ENCODE measurements at regions not wholly inside any gene's neighbourhood (a gene's known extent, or its start where the extent isn't known, plus 50 kb on each side); places are given as distances from the start of the nearest gene placed in this dataset.
"Not testable (repeated sequence)": the region's sequence is repeated elsewhere in the genome, so short reads cannot be mapped to it uniquely, and the experiment has no call there.

- no peak for DNase-seq (ENCODE audit: low spot score)
Observed at GRCh38 chr14:44873536-44873935, 88.2 kb downstream of the KLHL28 start.

- DNase-seq (ENCODE audit: low spot score), result no peak
Observed at GRCh38 chr14:44866770-44867169, 95.0 kb downstream of the KLHL28 start.

DNA sequence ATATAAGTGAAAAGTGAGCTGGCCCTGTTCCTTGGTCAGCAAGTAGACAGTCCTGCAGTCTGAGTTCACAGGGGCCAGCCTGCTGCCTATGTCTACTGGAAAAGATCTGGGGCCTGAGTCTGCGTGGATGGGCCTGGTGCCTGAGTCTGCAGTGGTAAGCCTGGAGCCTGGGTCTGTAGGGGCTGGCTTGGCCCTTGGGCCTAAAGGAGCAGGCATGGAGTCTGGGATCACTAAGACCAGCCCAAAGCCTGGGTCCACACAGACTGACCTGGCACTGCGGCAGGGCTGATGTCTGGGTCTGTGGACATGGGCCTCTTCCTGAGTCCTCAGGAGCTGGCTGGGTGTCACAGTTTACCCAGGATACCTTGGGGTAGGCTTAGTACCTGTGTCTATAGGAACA, 95.4 kb downstream of the KLHL28 start:
- no peak for DNase-seq (ENCODE audit: low spot score)

GRCh38 chr14:44863271-44863670, 98.5 kb downstream of the KLHL28 start:
- DNase-seq (ENCODE audit: low spot score), result no peak

- DNase-seq (ENCODE audit: low spot score), result no peak
Observed at GRCh38 chr14:44854114-44854513, 107.6 kb downstream of the KLHL28 start.

DNA sequence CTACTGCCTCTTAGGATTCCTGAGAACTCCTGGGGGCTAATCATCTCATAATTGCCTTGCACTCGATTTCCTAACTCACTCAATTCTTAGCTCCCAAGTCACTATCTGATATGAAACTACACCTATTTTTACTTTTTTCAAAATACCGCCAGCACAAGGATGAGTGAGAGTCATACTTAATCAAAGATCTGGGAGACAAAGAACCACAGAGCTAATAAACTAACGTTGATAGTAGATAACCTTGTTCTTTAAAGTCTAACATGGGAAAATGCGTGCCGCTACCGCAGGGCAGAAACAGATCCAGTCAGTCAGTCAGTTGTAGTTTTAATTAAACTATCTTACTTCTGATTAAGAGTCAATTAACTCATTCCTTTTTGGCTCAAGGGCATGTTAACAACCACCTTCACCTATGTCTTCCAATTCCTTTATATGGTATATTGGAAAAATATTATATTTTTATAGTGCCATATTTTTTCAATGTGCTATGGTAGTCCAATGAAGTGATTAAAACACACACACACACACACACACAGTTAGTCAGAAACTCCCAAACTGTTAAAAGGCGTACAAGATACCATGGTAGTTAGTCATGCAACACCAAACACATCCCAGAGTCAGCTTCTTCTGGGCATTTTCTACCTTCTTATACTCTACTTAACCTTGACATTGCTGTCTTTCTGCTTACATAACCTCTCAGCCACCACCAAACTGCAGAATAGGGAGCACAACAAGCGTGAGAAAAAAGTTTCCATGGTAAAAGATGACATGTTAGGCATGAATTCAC, 114.0 kb downstream of the KLHL28 start:
- DNase-seq (ENCODE audit: low spot score), result peak; percentile 31

GRCh38 chr14:44846232-44846824, 115.4 kb downstream of the KLHL28 start:
- peak; percentile 68 for DNase-seq (ENCODE audit: low spot score)

- not testable (repeated sequence) for DNase-seq (ENCODE audit: low spot score)
Observed at GRCh38 chr14:44835928-44836327, 125.8 kb downstream of the KLHL28 start.

- DNase-seq (ENCODE audit: low spot score), result peak; percentile 13
Observed at GRCh38 chr14:44833376-44834060, 128.2 kb downstream of the KLHL28 start.

GRCh38 chr14:44830371-44830770, 131.4 kb downstream of the KLHL28 start:
- no peak for DNase-seq (ENCODE audit: low spot score)

- no peak for DNase-seq (ENCODE audit: low spot score)
Observed at GRCh38 chr14:44829021-44829420, 132.7 kb downstream of the KLHL28 start.

GRCh38 chr14:44828023-44828422, 133.7 kb downstream of the KLHL28 start:
- no peak for DNase-seq (ENCODE audit: low spot score)

DNA sequence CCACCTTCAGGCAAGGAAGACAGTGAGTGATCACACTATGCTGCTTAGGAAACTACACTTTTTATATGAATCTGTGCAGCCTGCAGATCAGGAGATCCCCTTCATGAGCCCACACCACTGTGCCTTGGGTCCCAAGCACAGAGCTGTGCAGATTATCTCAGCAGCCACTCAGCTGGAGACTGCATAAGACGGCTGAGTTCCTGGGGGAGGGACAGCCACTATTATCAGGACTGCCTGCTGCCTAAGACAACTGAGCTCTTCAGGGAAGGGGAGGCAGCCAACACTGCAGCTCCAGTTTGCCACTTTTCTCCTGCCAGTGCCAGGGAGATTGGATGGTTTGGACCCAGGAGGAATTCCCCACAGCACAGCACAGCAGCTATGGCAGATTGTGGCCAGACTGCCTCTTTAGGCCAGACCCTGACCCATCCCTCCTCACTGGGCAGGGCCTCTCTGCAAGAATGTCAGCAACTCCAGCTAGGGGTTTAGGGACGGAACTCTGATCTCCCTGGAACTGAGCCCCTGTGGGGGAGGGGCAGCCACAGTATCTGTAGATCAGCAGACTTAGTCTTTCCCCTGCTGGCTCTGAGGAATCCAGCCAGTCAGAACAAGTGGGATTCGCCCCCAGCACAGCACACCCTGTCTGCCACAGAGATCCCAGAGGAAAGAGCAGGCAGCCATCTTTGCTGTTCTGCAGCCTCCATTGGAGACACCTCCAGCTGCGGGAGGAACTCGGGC, 141.3 kb downstream of the KLHL28 start:
- DNase-seq (ENCODE audit: low spot score), result no peak

- no peak for DNase-seq (ENCODE audit: low spot score)
Observed at GRCh38 chr14:44814196-44814595, 147.6 kb downstream of the KLHL28 start.

- DNase-seq (ENCODE audit: low spot score), result no peak
Observed at GRCh38 chr14:44812672-44813071, 149.1 kb downstream of the KLHL28 start.

DNA sequence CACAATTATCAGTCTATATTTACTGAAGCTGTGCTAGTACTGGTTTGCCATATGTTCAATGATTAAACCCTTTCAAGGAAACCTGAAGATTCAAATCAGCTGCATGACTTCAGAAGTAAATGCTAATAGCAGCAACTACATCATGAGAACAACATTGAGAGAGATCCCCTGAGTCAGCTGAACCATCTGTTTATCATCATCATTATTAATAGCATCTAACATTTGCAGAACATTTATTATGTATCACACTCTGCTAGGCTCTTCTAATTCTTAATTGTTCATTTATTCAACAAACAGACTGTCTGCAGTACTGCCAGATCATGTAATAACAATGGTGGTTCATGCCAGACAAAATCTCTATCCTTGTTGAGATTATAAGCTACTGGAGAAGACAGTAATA, 157.4 kb downstream of the KLHL28 start:
- no peak for DNase-seq (ENCODE audit: low spot score)

DNA sequence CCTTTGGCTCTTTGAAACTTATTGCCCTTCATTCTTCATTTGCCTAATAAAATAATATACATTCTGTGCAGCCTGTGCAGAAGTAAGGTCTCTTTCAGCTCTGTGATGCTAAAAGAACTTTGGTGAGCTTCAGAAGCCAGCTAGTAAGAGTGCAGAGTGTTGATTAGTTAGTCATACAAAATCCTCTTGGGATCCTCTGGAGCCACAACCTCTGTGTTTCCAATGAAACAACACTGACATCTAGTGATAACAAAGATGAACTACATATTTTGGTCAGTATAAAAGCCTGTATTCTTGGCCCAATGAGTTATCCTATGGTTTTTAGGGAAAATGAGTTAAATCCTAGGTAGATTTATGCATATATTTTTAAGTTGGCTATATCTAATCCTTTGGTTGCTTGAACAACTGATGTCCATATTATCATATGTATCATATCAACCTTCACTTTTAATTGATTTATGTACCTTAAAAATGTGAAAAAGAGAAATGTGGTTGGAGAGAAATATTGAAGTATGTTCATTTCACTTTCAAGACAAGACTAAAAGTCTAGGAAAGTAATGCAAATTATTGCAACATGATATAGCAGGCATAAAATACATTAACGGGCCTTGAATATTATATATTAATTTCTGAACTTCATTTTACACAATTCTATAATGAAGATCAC, 158.4 kb downstream of the KLHL28 start:
- DNase-seq (ENCODE audit: low spot score), result peak; percentile 74

DNA sequence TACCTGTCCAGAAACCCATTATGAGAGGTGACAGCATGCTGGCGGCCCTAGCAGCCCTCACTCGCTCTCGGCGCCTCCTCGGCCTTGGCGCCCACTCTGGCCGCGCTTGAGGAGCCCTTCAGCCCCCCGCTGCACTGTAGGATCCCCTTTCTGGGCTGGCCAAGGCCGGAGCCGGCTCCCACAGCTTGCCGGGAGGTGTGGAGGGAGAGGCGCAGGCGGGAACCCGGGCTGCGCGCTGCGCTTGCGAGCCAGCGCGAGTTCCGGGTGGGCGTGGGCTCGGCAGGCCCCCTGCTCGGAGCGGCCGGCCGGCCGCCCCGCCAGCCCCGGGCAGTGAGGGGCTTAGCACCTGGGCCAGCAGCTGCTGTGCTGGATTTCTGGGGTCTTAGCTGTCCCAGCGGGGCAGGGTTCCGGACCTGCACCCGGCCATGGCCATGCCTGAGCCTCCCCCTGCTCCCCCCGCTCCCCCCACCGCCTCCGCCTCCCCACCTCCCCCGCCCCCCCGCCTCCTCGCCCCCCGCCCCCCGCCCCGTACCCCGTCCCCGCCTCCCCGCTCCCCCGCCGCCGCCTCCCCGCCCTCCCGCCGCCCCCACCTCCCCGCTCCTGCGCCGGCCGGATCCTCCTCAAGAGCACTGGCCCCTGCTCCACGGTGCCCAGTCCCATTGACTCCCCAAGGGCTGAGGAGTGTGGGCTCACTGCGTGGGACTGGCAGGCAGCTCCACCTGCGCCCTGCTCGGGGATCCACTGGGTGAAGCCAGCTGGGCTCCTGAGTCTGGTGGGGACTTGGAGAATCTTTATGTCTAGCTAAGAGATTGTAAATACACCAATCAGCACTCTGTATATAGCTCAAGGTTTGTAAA, 163.1 kb downstream of the KLHL28 start:
- DNase-seq (ENCODE audit: low spot score), result no peak

GRCh38 chr14:44795725-44796124, 166.0 kb downstream of the KLHL28 start:
- DNase-seq (ENCODE audit: low spot score), result no peak

DNA sequence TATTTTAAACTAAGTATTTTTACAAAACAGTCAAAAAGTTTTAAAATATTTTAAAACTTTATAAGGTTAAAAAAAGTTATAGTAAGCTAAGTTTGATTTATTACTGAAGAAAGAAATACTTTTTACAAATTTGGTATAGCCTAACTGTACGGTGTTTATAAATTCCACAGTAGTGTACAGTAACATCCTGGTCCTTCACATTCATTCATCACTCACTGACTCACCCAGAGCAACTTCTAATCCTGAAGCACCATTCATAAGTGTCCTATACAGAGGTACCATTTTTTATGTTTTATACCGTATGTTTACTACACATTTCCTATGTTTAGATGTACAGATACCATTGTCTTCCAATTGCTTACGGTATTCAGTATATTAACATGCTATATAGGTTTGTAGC, 170.0 kb downstream of the KLHL28 start:
- no peak for DNase-seq (ENCODE audit: low spot score)

DNA sequence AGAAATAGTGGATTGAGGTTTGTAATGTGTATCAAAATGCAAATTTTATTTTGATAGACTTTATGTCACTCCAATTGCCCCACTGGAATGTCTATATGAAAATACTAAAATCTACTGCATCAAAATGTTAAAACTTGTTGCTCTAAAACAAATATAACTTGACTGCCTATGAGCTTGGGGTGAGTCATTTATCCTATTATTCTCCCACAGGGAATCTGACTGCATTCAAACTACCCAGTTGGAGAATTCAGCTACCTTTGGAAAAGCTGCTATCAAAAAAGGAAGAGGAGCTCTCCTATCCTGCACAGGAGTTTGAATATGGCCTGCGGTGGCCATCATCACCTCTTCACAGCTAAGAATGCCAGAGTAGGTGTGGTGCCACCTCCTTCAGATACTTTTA, 173.1 kb downstream of the KLHL28 start:
- no peak for DNase-seq (ENCODE audit: low spot score)
